ES-I3 (cell line): ENCODE measurements at regions not wholly inside any gene's neighbourhood (a gene's known extent, or its start where the extent isn't known, plus 50 kb on each side); places are given as distances from the start of the nearest gene placed in this dataset.

Source experiments
- H3K36me3 ChIP-seq: 2 replicates; pipeline ENCODE4 v1.6.1; 2013; ENCODE audit warnings: mild to moderate bottlenecking, low read length, control low read depth, moderate library complexity; ENCODE audit not compliant: insufficient read depth
- H3K4me1 ChIP-seq: 2 replicates; pipeline ENCODE4 v1.6.1; 2013; ENCODE audit warnings: mild to moderate bottlenecking, control low read depth, low read length; ENCODE audit not compliant: insufficient read depth
- H3K9ac ChIP-seq: 2 replicates; pipeline ENCODE4 v1.6.1; 2013; ENCODE audit warnings: low read depth, mild to moderate bottlenecking, low read length, moderate library complexity
- H3K9me3 ChIP-seq: 2 replicates; pipeline ENCODE4 v1.6.1; 2013; ENCODE audit warnings: mild to moderate bottlenecking, low read length, moderate library complexity; ENCODE audit not compliant: control insufficient read depth, insufficient read depth

- Histone ChIP-seq H3K36me3 (no peaks in the 10 kb centered on the region), H3K9ac (no peak overlapping the region), H3K9me3 (no peaks in the 10 kb centered on the region), H3K4me1 (peaks cover 11% of the 10 kb centered on the region)
Observed at GRCh38 chrX:45885931-45886330, 659.3 kb downstream of the ZNF674 start.

GRCh38 chrX:45879512-45879911 lies 665.7 kb downstream of the ZNF674 start:
- Histone ChIP-seq H3K36me3 (no peaks in the 10 kb centered on the region), H3K9ac (no peak overlapping the region), H3K4me1 (no peaks in the 10 kb centered on the region), H3K9me3 (no peaks in the 10 kb centered on the region)

DNA sequence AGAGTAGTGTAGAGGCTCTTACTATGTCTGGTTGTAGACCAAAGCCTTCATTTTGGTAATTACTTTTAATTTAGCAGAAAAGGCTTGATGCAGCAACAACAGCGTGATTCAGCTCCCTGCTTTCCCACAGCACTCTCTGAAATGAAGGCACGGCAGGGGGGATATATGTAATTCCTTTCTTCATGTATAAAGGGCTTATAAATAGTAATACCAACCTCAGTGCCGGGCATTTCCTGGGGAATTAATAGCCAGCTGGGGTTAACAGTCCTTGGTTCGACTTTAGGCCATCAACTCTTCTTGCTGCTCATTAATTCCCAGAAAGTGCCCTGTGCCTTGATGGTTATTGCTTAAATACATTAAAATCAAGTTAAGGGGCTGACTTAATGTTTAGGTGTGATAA lies 669.0 kb downstream of the ZNF674 start:
- Histone ChIP-seq H3K9ac (no peak overlapping the region), H3K36me3 (no peaks in the 10 kb centered on the region), H3K9me3 (no peaks in the 10 kb centered on the region), H3K4me1 (peaks cover 6% of the 10 kb centered on the region; the same call in 1 of the 2 replicates)

GRCh38 chrX:45873781-45874180 lies 671.4 kb downstream of the ZNF674 start:
- H3K9ac ChIP-seq = no peak overlapping the region
- no peaks in the 10 kb centered on the region for H3K36me3 ChIP-seq
- H3K4me1 ChIP-seq = peaks cover 6% of the 10 kb centered on the region; the same call in 1 of the 2 replicates

GRCh38 chrX:45872480-45872879 lies 671.8 kb upstream of the DIPK2B start:
- Histone ChIP-seq H3K4me1 (peaks cover 6% of the 10 kb centered on the region; the same call in 1 of the 2 replicates), H3K9me3 (no peaks in the 10 kb centered on the region), H3K36me3 (no peaks in the 10 kb centered on the region), H3K9ac (no peak overlapping the region)

More at GRCh38 chrX:45873781-45874180, 671.4 kb downstream of the ZNF674 start:
- H3K9me3 ChIP-seq = no peaks in the 10 kb centered on the region

DNA sequence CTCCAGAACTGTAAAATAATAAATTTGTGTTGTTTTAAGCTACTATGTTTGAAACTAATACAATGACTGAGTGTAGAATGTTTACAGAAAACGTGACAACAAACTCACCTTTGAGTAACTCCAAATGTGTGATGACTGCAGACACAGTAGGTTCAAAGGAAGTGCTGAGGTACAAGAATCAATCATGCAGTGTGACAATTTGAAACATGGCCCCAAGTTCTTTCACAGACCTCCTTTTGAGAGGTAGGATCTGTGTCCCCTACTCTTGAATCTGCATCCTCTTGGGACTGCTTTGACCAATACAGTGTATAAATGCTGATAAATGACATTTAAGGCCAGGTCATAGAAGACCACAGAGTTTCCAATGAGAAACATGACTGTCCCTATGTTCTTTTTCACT lies 667.7 kb upstream of the DIPK2B start:
- no peak overlapping the region for H3K9ac ChIP-seq
- H3K36me3 ChIP-seq = no peaks in the 10 kb centered on the region
- H3K9me3 ChIP-seq = no peaks in the 10 kb centered on the region
- no peaks in the 10 kb centered on the region for H3K4me1 ChIP-seq

- H3K9me3 ChIP-seq = no peaks in the 10 kb centered on the region
- H3K9ac ChIP-seq = no peak overlapping the region
- peaks cover 9% of the 10 kb centered on the region for H3K4me1 ChIP-seq
Observed at GRCh38 chrX:45862801-45863200, 662.1 kb upstream of the DIPK2B start.

DNA sequence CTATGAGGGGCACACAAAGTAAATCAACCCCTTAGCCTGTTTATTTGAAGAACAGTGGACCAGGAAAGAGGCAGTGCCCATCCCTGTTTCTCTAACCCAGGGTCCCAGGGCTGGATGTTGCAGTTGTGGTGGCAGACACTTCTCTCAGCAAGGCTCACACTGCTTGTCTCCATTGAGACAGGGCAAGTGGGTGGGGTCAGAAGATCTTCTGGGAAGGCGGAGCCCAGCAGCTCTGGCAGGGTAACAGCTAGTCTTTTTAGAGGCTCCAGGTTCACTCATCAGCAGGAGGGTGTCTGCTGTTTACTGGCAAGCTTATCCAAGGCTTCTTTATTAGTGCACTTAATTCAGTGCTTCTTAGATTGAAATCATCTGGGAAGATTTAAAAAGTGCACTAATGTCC lies 659.8 kb upstream of the DIPK2B start:
- peaks cover 9% of the 10 kb centered on the region for H3K4me1 ChIP-seq
- H3K36me3 ChIP-seq = no peaks in the 10 kb centered on the region
- H3K9ac ChIP-seq = no peak overlapping the region
- no peaks in the 10 kb centered on the region for H3K9me3 ChIP-seq

More at GRCh38 chrX:45862801-45863200, 662.1 kb upstream of the DIPK2B start:
- H3K36me3 ChIP-seq = no peaks in the 10 kb centered on the region

DNA sequence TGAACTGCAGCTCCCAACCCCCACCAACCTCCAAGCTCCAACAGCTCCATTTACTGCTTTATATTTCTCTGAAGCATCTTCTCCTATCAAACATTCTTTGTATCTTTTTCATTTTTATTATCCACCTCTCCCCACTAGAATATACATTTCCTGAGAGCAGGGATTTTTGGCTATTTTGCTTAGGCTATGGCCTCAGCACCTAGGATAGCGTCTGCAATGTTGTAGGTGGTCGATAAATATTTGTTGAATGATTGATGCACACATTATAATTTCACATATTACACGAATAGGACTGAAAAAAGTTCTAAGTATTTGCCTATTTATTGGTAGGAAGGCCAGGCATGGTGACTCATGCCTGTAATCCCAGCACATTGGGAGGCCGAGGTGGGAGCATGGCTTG lies 658.7 kb upstream of the DIPK2B start:
- no peaks in the 10 kb centered on the region for H3K36me3 ChIP-seq
- H3K9ac ChIP-seq = no peak overlapping the region
- H3K4me1 ChIP-seq = peaks cover 15% of the 10 kb centered on the region
- no peaks in the 10 kb centered on the region for H3K9me3 ChIP-seq

GRCh38 chrX:45852884-45853283 lies 652.2 kb upstream of the DIPK2B start:
- Histone ChIP-seq H3K36me3 (peaks cover 3% of the 10 kb centered on the region; the same call in 1 of the 2 replicates), H3K9me3 (no peaks in the 10 kb centered on the region; the same call in 1 of the 2 replicates), H3K9ac (peak overlapping the region; percentile 79; the same call in 1 of the 2 replicates), H3K4me1 (peaks cover 28% of the 10 kb centered on the region)

DNA sequence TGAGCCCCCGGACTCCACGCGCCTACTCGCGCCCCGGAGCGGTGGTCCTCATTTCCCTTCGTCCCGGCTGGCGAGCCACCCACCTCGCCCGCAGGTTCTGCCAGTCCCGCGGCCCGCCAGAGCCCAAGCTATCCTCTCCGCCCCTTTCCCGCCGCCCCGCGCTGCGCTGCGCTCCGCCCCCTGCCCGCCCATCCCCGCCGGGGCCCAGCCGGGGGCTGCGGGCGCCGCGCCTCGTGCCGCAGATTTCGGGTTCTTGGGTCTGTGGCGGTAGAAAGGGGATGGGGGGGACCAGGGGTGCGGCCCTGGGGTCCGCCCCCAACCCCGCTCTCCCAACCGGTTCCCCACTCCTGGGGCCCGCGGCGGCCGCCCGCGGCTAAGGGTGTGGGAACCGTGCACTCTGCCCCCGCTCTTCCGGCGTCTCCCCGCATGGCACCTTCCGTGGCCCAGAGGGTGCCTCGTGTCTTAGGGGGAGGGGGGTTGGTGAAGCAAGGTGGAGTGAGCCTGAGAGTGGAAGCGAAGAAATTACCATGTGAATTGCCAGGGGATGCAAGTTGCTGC lies 650.8 kb upstream of the DIPK2B start:
- Histone ChIP-seq H3K4me1 (peaks cover 31% of the 10 kb centered on the region), H3K9me3 (no peaks in the 10 kb centered on the region; the same call in 1 of the 2 replicates), H3K36me3 (peaks cover 11% of the 10 kb centered on the region), H3K9ac (peak overlapping the region; percentile 79)

DNA sequence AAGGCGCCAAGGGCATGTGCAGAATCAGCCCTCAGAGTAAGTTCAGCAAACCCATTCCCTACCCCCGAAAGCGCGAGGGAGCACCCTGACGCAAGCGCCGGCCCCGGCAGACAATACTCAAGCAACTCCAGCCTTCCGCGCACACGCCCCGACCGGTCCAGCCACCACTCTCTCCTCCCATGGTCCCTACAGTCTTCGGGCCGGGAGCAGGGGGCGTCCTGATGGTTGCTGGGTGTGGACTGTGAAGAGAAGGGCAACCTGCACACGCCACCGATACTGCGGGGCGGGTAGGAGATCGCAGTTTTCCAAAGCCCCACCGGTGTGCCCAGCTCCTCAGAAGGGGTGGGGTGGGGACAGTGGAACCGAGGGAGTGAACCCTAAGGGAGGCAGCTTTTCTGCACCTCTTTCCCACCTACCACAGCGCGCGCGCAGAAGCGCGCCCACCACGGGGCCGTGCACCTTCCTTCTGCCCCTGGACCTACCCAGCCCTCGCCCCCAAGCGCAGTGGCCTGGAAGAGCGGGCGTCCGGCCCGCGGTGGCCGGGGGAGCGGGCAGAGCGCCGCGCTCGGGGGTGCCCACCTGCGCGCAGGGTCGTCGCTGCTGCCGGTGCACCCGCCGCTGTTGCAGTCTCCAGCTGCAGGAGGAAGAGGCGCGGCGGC lies 650.2 kb upstream of the DIPK2B start:
- Histone ChIP-seq H3K9ac (peak overlapping the region; percentile 79), H3K4me1 (peaks cover 31% of the 10 kb centered on the region), H3K9me3 (no peaks in the 10 kb centered on the region; the same call in 1 of the 2 replicates), H3K36me3 (peaks cover 11% of the 10 kb centered on the region)

- Histone ChIP-seq H3K36me3 (peaks cover 15% of the 10 kb centered on the region), H3K9ac (peak overlapping the region; percentile 79), H3K4me1 (peaks cover 30% of the 10 kb centered on the region), H3K9me3 (no peaks in the 10 kb centered on the region; the same call in 1 of the 2 replicates)
Observed at GRCh38 chrX:45850197-45850774, 649.6 kb upstream of the DIPK2B start.

DNA sequence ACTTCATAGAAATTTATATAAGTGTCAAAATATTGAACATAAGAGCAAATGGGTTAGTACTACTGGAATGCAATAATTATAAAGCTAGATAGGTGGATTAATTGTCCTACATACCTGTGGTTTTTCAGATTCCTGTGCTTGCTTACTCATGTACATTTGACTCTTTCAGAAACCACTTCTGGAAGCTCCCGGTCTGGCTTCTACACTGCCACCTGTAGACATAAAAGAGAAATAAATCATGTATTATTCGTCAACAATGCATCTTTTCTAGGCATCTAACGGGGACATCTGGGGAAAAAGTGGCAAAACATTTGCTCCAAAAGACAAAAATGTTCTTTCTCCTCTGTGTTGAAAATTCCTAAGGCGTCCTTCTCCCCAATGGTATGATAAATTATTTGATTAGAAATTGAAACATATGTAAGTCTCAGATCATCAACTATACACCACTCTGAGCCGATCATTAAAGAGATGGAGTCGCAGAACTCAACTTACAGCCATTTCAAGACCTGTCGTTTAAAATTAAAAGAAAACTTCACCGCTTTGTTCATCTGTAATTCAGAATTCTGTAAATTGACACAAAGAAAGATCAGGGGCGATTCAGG lies 648.7 kb upstream of the DIPK2B start:
- Histone ChIP-seq H3K9ac (peak overlapping the region; percentile 79), H3K9me3 (no peaks in the 10 kb centered on the region; the same call in 1 of the 2 replicates), H3K36me3 (peaks cover 15% of the 10 kb centered on the region)

More for the DNA sequence above, 648.7 kb upstream of the DIPK2B start:
- peaks cover 24% of the 10 kb centered on the region for H3K4me1 ChIP-seq
